Fibroblast of mammary gland (primary cell): ENCODE measurements at regions not wholly inside any gene's neighbourhood (a gene's known extent, or its start where the extent isn't known, plus 50 kb on each side); places are given as distances from the start of the nearest gene placed in this dataset.
"Not testable (repeated sequence)": the region's sequence is repeated elsewhere in the genome, so short reads cannot be mapped to it uniquely, and the experiment has no call there.

Experiments
- DNase-seq: peaks from one replicate; pipeline ENCODE4 v3.0.0-alpha.2; 2010; ENCODE audit warnings: low read depth
- H3K4me3 ChIP-seq: 2 replicates; pipeline ENCODE4 v1.5.1; 2011; ENCODE audit warnings: low read depth, mild to moderate bottlenecking, low read length, moderate library complexity; ENCODE audit not compliant: control insufficient read depth
- TF ChIP-seq, protein P1 (sequence below): conservative IDR thresholded peaks from 2 replicates; pipeline ENCODE4 v1.5.1; 2011; ENCODE audit warnings: low read depth, low read length, inconsistent platforms; ENCODE audit not compliant: control insufficient read depth, insufficient read depth

DNA sequence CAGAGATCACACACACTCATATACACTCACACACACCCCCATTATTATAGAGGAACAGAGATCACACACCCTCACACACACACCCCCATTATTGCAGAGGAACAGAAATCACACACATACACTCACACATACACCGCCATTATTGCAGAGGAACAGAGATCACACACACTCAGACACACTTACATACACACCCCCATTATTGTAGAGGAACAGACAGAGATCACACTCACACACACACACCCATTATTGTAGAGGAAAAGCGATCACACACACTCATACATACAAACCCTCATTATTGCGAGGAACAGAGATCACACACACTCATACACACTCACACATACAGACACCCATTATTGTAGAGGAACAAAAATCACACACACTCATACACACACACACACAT lies 239.0 kb downstream of the BUB3 start:
- TF ChIP-seq, protein P1, sequence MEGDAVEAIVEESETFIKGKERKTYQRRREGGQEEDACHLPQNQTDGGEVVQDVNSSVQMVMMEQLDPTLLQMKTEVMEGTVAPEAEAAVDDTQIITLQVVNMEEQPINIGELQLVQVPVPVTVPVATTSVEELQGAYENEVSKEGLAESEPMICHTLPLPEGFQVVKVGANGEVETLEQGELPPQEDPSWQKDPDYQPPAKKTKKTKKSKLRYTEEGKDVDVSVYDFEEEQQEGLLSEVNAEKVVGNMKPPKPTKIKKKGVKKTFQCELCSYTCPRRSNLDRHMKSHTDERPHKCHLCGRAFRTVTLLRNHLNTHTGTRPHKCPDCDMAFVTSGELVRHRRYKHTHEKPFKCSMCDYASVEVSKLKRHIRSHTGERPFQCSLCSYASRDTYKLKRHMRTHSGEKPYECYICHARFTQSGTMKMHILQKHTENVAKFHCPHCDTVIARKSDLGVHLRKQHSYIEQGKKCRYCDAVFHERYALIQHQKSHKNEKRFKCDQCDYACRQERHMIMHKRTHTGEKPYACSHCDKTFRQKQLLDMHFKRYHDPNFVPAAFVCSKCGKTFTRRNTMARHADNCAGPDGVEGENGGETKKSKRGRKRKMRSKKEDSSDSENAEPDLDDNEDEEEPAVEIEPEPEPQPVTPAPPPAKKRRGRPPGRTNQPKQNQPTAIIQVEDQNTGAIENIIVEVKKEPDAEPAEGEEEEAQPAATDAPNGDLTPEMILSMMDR, result no peak
- no peak overlapping the region for H3K4me3 ChIP-seq
- DNase-seq, result no peak

GRCh38 chr10:123394382-123394781 lies 240.2 kb downstream of the BUB3 start:
- TF ChIP-seq, protein P1, result no peak
- H3K4me3 ChIP-seq, result no peak overlapping the region
- DNase-seq, result no peak

DNA sequence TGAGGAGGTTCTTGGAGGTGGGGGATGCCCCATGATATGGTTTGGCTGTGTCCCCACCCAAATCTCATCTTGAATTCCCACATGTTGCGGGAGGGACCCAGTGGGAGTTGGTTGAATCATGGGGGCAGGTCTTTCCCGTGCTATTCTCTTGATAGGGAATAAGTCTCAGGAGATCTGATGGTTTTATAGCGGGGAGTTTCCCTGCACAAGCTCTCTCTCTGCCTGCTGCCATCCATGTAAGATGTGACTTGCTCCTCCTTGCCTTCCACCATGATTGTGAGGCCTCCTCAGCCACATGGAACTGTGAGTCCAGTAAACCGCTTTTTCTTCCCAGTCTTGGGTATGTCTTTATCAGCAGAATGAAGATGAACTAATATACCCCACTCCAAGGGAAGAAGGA lies 241.0 kb downstream of the BUB3 start:
- not testable (repeated sequence) for DNase-seq, H3K4me3 ChIP-seq

GRCh38 chr10:123395906-123396305 lies 241.7 kb downstream of the BUB3 start:
- TF ChIP-seq, protein P1, result no peak
- H3K4me3 ChIP-seq, result no peak overlapping the region
- no peak for DNase-seq

DNA sequence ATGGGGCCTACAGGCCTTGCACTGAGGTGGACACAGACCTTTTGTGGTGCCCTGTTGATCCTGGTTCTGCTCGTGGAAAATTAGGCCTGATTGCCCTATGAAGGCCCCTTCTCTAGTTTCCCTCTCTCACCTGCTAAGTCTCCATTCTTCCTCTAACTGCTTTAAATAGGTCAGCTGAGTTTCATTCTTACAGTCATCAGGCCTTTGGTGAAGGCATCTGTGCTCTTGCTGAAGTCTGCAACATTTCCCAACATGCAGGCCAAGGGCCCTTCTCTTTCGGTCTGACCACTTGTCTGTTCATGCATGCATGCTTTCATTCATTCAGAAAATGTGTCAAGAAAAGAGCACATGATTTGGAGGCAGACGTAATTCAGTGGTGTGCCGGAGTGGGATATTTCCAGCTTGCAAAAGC lies 244.0 kb downstream of the BUB3 start:
- TF ChIP-seq, protein P1, result no peak
- DNase-seq, result no peak
- H3K4me3 ChIP-seq, result no peak overlapping the region

DNA sequence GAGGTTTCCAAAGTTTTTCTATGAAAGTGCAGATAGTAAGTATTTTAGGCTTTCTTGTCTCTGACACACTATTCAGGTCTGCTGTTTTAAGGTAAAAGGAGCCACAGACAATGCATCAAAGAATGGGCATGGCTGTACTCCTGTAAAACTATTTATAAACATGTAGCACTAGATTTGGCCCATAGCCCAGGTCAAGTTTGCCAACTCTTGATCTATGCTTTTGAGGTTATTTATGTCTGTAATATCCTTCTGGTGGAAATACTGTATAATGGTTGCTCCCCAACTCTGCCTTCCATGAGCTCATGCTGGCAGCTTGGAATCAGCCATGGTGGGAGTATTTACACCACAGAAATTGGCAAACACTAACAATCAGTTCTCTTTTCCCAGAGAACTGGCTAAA lies 244.6 kb downstream of the BUB3 start:
- no peak overlapping the region for H3K4me3 ChIP-seq
- TF ChIP-seq, protein P1, result no peak
- no peak for DNase-seq

DNA sequence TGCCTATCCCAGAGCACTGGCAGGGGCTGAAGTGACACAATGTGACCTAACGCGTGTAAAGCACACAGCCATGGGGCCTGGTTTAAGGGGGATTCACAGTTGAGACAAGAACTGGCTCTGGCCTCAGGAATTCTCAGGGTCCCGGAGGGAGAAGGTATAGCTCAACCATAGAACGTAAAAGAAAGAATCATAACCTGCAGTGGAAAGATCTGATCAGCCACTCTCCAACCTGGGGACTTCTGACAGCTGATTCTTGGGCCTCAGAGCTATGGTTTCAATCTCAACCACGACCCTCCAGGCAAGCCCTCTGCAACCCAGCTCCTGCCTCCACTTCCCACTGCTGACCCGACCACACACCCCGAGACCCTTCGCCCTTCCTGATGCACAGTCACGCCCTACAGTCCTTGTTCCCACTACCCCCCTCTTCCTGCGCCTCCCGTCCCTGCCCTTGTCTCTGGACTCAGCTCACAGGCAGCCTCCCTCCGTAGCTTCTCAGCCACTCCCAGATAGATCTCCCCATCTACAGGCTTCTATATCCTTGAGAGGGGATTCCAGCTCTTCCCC lies 245.2 kb downstream of the BUB3 start:
- H3K4me3 ChIP-seq, result no peak overlapping the region
- TF ChIP-seq, protein P1, result no peak
- DNase-seq, result no peak
